ENCODE measurements at regions not wholly inside any gene's neighbourhood (a gene's known extent, or its start where the extent isn't known, plus 50 kb on each side); places are given as distances from the start of the nearest gene placed in this dataset.

DNA sequence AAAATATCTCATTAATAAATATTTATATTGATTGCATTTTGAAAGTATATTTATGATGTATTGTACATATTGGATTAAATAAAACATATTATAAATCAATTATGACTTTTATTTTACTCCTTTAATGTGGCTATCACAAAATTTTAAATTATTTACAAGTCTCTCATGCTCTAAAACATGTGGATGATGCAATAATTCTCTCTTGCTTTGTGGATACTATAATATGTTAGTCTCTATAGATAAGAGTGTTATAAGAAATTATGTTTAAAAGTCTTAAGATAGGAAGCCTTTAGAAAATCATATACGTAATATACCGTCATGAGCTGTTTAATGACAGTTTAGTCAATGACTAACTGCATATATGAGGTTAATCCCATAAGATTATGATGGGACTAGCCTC is 547.4 kb upstream of the ALCAM start:
- no peaks in the 10 kb centered on the region for H3K9me3 ChIP-seq (ENCODE audit: severe bottlenecking)
- TF ChIP-seq, protein P1, sequence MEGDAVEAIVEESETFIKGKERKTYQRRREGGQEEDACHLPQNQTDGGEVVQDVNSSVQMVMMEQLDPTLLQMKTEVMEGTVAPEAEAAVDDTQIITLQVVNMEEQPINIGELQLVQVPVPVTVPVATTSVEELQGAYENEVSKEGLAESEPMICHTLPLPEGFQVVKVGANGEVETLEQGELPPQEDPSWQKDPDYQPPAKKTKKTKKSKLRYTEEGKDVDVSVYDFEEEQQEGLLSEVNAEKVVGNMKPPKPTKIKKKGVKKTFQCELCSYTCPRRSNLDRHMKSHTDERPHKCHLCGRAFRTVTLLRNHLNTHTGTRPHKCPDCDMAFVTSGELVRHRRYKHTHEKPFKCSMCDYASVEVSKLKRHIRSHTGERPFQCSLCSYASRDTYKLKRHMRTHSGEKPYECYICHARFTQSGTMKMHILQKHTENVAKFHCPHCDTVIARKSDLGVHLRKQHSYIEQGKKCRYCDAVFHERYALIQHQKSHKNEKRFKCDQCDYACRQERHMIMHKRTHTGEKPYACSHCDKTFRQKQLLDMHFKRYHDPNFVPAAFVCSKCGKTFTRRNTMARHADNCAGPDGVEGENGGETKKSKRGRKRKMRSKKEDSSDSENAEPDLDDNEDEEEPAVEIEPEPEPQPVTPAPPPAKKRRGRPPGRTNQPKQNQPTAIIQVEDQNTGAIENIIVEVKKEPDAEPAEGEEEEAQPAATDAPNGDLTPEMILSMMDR (IDR thresholded peaks at IDR 0.05; ENCODE audit: low read depth, low read length): no peak
- no peak for DNase-seq
- no peaks in the 10 kb centered on the region for H3K36me3 ChIP-seq
- no peaks in the 10 kb centered on the region for H3K27me3 ChIP-seq (ENCODE audit: insufficient read depth, low read depth, severe bottlenecking)
- H3K4me3 ChIP-seq (ENCODE audit: low read depth, low read length): no peak overlapping the region
- no peak overlapping the region for H3K27ac ChIP-seq

DNA sequence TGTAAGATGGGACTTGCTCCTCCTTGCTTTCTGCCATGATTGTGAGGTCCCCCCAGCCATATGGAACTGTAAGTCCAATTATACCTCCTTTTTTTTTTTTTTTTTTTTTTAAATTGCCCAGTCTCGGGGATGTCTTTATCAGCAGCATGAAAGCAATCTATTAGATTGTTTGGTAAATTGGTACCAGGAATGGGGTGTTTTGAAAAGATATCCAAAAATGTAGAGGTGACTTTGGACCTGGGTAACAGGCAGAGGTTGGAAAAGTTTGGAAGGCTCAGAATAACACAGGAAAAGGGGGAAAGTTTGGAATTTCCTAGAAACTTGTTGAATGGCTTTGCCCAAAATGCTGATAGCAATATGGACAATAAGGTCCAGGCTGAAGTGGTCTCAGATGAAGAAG is 545.8 kb upstream of the ALCAM start:
- Histone ChIP-seq H3K4me3 (ENCODE audit: low read depth, low read length) (no peak overlapping the region), H3K27me3 (ENCODE audit: insufficient read depth, low read depth, severe bottlenecking) (no peaks in the 10 kb centered on the region), H3K27ac (no peak overlapping the region), H3K9me3 (ENCODE audit: severe bottlenecking) (no peaks in the 10 kb centered on the region), H3K36me3 (no peaks in the 10 kb centered on the region)
- no peak for DNase-seq
- TF ChIP-seq, protein P1 (IDR thresholded peaks at IDR 0.05; ENCODE audit: low read depth, low read length): no peak

GRCh38 chr3:104825116-104825515 is 541.6 kb upstream of the ALCAM start:
- TF ChIP-seq, protein P1 (IDR thresholded peaks at IDR 0.05; ENCODE audit: low read depth, low read length): no peak
- DNase-seq: no peak
- H3K4me3 ChIP-seq (ENCODE audit: low read depth, low read length): no peak overlapping the region

DNA sequence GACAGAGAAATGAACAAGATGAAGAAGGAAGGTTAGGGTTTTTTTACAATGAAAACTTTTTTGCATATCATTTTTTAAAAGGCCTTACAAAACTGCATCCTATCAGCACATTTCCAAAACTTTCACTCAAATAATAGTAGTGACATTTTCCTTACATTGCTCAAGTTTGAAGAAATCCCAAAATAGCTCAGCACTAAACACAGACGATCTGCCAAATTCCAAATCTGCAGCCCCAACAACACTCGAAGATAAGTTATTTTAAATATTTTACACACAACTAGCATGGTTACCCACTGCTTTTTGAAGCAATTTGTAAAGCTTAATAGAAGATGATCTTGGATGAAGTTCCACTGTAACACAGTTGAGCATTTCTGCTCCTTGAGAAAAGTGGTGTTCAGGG is 535.6 kb upstream of the ALCAM start:
- H3K27ac ChIP-seq: no peak overlapping the region
- DNase-seq: no peak
- no peak overlapping the region for H3K4me3 ChIP-seq (ENCODE audit: low read depth, low read length)
- H3K9me3 ChIP-seq (ENCODE audit: severe bottlenecking): no peaks in the 10 kb centered on the region
- TF ChIP-seq, protein P1 (IDR thresholded peaks at IDR 0.05; ENCODE audit: low read depth, low read length): no peak
- H3K36me3 ChIP-seq: no peaks in the 10 kb centered on the region
- no peaks in the 10 kb centered on the region for H3K27me3 ChIP-seq (ENCODE audit: insufficient read depth, low read depth, severe bottlenecking)

More at GRCh38 chr3:104825116-104825515, 541.6 kb upstream of the ALCAM start:
- H3K9me3 ChIP-seq (ENCODE audit: severe bottlenecking): no peaks in the 10 kb centered on the region
- no peak overlapping the region for H3K27ac ChIP-seq
- no peaks in the 10 kb centered on the region for H3K27me3 ChIP-seq (ENCODE audit: insufficient read depth, low read depth, severe bottlenecking)
- no peaks in the 10 kb centered on the region for H3K36me3 ChIP-seq

- DNase-seq: no peak
- Histone ChIP-seq H3K36me3 (no peaks in the 10 kb centered on the region), H3K9me3 (ENCODE audit: severe bottlenecking) (no peaks in the 10 kb centered on the region), H3K4me3 (ENCODE audit: low read depth, low read length) (no peak overlapping the region), H3K27me3 (ENCODE audit: insufficient read depth, low read depth, severe bottlenecking) (no peaks in the 10 kb centered on the region), H3K27ac (no peak overlapping the region)
- TF ChIP-seq, protein P1 (IDR thresholded peaks at IDR 0.05; ENCODE audit: low read depth, low read length): no peak
Measured at GRCh38 chr3:104832530-104832929, 534.2 kb upstream of the ALCAM start.

GRCh38 chr3:104835376-104835775 is 531.3 kb upstream of the ALCAM start:
- Histone ChIP-seq H3K36me3 (no peaks in the 10 kb centered on the region), H3K9me3 (ENCODE audit: severe bottlenecking) (no peaks in the 10 kb centered on the region), H3K27ac (no peak overlapping the region), H3K4me3 (ENCODE audit: low read depth, low read length) (no peak overlapping the region), H3K27me3 (ENCODE audit: insufficient read depth, low read depth, severe bottlenecking) (no peaks in the 10 kb centered on the region)
- no peak for DNase-seq
- TF ChIP-seq, protein P1 (IDR thresholded peaks at IDR 0.05; ENCODE audit: low read depth, low read length): no peak
